ENCODE measurements at regions not wholly inside any gene's neighbourhood (a gene's known extent, or its start where the extent isn't known, plus 50 kb on each side); places are given as distances from the start of the nearest gene placed in this dataset.

GRCh38 chr11:26896719-26897118 lies 97.2 kb upstream of the FIBIN start (continued):
- no peak for TF ChIP-seq BCLAF1 (IDR thresholded peaks at IDR 0.05)
- TF ChIP-seq BCL3 (IDR thresholded peaks at IDR 0.05; ENCODE audit: borderline replicate concordance, insufficient read depth, low read depth, low read length, poor library complexity, severe bottlenecking) = no peak
- no peak for TF ChIP-seq CHD2 (IDR thresholded peaks at IDR 0.05; ENCODE audit: borderline replicate concordance, low read depth, low read length)
- no peak for TF ChIP-seq ZNF592 (IDR thresholded peaks at IDR 0.05)
- no peak for TF ChIP-seq SP1 (IDR thresholded peaks at IDR 0.05; ENCODE audit: low read depth, low read length)

All from GM12878 (cell line).